ENCODE measurements at regions not wholly inside any gene's neighbourhood (a gene's known extent, or its start where the extent isn't known, plus 50 kb on each side); places are given as distances from the start of the nearest gene placed in this dataset.

DNA sequence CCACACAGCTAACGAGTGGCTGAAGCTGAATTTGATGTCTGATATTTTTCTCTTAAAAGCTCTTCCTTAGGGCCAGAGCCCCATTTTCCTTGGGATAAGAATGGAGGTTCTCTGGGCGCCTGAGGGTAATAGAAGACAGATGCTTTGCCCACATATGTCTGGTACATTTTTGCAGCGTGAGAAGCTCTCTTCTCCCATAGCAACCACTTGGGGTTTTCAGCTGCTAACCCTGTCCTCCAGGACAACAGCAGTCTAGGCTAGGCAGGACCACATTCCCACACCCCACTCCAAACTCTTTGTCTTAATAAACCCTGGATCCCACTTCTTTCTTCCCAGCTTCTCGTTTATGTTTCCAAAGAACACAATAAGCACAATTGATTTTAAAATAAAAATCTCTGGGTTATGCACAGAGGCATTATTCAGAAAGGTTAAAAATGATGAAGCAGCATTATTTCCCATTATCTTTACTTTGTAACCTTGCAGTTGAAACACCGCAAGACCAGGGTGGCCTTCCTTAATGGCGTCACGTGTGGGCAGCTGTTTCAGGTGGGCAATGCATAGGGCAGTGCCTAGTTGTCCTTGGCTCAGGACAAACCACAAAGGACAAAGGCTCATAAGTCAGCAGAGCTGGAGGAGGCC, 56.5 kb upstream of the NTRK3 start:
- DNase-seq, result no peak

DNA sequence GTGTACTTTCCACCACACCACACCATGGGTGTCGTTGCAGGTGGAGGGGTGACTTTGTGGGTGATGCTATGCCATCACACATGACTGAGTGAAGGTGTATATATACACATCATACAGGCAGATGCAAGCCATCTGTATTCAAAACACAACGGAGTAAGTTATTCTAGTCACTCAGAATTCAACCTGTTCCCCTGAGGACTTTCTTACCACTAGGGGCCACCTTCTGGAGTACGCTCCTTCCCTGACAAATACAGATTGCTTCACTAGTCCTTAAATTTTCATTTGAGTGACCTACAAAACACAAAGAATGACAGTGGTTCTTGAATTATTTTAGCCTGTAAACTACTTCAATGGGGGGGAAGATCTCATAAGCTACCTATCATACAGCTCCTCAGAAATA, 52.8 kb upstream of the NTRK3 start:
- no peak for DNase-seq

DNA sequence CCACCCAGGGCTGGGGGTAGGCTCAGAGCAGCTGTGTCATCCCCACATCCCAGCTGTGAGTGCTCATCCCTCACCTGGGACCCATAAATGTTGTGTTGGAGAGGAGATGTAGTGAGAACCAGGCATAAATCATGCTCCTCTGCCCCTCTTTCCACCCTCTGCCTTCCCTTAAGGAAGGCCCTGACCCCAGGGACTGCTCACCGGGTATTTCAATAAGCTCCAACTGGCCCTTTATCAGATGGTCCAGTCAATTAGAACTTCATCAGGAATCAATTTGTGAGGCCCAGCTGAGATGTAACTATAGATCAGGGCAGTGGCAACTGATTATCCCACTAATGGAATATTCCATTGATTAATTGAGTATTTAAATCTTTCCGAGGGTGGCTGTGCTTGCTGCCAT, 50.8 kb upstream of the NTRK3 start:
- no peak for DNase-seq
